Nucleus accumbens (tissue), 56 donors: ENCODE measurements at regions not wholly inside any gene's neighbourhood (a gene's known extent, or its start where the extent isn't known, plus 50 kb on each side); places are given as distances from the start of the nearest gene placed in this dataset.

ENCODE experiments used
- DNase-seq, 56 donors: peaks; one replicate each; lab custom pipeline; 2025; lab: John Stamatoyannopoulos, UW

- DNase-seq = no peak
Observed at GRCh38 chr9:115989831-115990230, 163.8 kb upstream of the PAPPA start.

DNA sequence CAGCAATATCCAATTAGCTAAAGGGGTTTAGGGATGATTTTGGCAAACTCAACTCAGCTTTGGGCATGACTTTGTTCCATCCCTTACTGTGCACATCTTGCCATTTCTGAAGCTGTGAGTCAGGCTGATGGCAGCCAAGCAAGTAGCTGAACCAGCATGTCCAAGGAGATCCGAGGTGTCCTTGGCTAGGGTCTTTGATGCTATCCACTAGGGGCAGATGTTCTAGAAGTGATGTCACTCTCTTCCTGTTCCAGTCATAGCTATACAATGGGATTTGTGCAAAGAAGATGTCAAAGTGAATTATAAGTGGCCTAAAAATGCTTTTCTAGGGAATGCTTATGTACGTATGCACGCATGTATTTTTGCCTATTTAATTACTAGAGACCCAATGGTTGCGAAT is 160.8 kb upstream of the PAPPA start:
- no peak for DNase-seq

- DNase-seq = no peak
Observed at GRCh38 chr9:115997923-115998322, 155.7 kb upstream of the PAPPA start.

- no peak for DNase-seq
Observed at GRCh38 chr9:115998666-115999065, 154.9 kb upstream of the PAPPA start.

- DNase-seq = no peak
Observed at GRCh38 chr9:115999498-115999897, 154.1 kb upstream of the PAPPA start.

- no peak for DNase-seq
Observed at GRCh38 chr9:116000748-116001329, 152.8 kb upstream of the PAPPA start.

GRCh38 chr9:116002181-116002580 is 151.4 kb upstream of the PAPPA start:
- DNase-seq = no peak

DNA sequence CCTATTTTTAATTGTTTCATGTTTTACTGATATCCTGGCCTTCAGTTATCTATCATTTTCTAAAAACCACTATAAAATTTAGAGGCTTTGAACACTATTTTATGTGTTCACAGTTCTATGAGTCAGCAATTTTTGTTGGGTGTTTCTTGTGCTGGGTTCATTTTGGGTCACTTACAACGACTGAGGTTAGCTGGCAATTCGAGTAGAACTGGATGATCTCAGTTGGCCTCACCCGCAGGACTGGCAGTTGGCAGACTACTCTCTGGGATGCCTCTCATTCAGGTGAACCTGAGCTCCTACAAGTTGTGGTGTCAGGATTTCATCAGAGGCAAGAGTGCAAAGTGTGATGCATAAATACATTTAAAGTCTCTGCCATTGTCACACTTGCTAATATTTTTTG is 151.0 kb upstream of the PAPPA start:
- no peak for DNase-seq

DNA sequence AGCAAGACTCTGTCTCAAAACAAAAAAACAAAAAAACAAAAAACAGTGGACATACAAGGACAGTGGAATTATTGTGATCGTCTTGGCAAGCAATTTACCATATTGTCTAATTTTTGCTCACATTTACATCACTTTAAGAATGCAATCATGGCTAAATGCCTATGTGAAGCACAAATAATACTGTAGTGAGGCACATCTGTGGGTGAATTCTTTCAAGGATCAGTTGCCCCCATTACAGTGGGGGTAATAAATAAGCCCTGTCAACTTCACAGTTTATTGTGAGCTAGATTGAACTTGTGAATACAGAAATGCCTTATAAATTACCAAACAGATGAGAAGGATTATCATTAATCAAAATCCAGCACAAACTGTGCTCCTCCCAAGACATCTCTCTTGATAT is 150.2 kb upstream of the PAPPA start:
- no peak for DNase-seq

GRCh38 chr9:116005205-116005604 is 148.4 kb upstream of the PAPPA start:
- no peak for DNase-seq

DNA sequence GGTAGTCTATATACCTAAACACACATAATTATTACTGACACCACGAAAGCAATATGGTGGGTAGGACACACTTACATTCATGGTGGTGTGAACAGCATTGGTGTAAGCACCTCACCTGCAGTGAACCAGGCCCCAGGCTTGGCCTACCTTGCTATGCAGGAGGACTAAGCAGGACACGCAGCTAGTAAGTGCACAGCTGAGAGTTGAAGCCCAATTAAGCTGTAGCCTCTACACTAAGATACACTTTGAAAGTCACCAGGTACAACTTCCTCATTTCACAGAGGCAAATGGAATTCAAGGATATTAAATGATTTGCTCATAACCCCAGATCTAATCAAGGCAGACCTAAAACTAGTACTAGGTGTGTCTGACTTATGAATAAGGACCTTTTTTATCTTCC is 145.8 kb upstream of the PAPPA start:
- no peak for DNase-seq

- no peak for DNase-seq
Observed at GRCh38 chr9:116008278-116008677, 145.3 kb upstream of the PAPPA start.

GRCh38 chr9:116009420-116009819 is 144.2 kb upstream of the PAPPA start:
- DNase-seq = no peak

DNA sequence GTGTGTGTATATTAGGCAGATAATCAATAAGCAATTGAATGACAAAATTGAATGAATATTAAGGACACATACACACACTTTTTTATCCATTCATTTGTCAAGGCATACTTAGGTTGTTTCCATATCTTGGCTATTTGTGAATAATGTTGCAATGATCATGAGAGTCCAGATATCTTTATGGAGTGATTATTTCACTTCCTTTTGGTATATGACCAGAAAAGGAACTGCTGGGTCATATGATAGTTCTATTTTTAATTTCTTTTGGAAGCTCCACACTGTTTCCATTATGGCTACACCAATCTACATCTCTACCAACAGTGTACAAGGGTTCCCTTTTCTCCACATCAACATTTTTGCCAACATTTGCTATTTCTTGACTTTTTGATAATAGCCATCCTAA is 137.7 kb upstream of the PAPPA start:
- no peak for DNase-seq

DNA sequence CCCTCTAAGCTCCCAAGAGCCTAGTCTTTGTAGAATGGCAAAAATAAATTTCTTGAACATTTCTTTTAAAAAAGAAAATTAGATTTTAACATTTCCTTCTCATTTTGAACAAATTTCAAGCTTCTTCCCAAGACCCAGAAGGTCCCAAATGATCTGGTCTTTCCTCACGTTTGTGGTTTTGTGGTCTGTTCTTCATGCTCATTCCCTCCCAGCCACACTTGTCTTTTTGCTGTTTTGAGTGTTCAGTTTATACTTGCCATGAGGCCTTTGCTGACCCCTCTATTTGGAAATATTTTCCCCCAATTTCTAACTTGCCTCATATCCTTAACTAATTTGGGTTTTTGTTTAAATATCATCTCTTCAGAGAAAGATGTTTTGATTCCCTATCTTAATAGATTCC is 133.4 kb upstream of the PAPPA start:
- no peak for DNase-seq

- no peak for DNase-seq
Observed at GRCh38 chr9:116020801-116021200, 132.8 kb upstream of the PAPPA start.

DNA sequence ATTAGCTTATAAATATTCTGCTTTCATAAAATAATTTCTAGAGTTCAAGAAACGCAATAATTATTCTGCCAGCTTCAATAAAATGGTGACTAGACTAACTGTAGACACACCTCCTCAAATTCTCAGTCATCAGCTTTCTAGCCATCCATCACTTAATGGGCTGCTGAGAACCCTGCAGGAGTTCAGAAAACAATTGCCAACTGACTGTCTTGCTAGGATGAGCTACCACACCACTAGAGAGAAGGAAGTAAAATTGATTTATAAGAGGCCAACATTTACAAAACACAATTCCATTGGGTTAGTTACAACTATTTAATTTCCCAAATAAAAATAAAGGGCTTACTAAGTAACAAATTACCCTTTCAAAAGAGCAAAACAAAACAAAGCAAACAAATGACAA is 126.5 kb upstream of the PAPPA start:
- DNase-seq = no peak

DNA sequence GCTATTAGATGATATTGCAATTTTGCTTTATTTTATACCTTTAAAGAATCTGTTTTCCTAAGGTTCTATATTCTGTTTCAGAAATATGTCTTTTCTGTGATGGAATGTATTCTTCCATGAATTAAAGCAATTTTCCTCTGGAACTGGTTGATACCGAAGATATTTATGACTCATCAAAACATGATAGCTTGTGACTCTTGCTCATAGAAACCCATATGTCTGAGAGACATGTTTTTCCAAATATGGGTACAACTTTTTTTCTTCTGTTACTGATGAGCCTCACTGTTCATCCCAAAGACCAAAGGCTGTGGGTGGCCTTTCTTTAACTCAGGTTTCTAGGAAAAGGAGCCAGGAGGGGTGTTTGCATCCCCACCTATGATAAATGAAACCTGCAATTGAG is 126.1 kb upstream of the PAPPA start:
- no peak for DNase-seq

DNA sequence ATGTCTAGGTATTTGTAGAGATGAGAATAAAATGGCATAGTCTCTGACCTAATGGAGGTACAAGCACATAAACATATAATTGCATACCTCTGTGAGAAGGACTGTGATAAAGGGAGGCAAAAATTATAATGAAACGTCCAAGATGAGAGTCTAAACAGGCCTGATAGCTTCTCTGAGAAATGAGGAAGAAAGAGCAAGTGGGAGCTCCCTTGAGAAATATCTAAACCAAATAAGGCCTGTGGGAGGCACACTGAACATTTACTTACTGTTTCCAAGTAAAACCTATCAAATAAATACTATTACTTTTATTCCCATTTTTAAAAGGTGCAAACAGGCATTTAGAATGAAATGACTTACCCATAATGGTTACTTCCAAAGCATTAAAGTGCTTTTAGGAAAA is 125.6 kb upstream of the PAPPA start:
- no peak for DNase-seq

DNA sequence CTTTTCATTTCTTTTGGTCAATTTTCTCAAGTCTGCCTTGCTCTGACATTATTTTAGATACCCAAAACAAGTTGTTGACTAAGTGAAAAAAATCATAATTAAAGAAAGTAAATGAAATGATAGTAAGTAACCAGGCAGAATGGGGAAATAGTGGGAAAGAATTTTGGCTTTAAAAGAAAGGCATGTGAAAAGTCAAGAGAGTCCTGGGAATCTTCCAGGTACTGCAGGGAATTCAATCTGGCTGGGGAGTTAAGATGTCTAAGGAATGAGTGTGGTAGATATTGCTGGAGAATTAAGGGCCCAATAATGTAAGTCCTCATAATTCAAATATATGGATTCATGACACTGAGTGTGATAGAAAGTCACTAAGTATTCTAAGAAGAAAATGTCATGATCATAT is 123.1 kb upstream of the PAPPA start:
- no peak for DNase-seq

DNA sequence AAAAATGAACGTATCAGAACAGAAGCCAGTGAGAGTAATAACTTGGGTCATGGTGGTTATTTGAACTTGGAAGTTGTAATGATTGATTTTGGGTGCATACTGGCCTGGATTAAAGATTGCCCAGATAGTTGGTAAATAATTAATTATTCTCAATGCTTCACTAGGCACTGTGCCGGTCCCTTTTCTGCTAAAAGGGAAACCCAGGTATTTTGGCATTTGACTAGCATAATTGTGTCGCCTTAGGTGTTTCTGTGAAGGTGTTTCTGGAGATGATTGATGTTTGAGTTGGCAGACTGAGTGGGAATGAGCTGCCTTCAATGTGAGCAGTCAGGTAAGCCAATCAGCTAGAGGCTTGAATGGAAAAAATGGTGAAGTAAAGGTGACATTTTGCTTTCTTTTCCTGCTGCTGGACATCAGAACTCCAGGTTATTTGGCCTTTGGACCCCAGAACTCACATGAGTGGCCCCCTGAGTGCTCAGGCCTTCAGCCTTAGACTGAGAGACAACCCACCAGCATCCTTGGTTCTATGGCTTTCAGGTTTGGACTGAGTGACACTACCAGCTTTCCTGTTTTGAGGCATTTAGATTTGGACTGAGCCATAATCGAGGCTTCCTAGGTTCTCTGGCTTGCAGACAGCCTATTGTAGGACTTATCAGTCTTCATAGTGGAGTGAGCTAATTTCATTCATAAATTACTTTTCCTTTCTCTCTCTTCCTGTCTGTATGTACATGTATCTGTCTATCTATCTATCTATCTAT is 120.7 kb upstream of the PAPPA start:
- DNase-seq = no peak

- no peak for DNase-seq
Observed at GRCh38 chr9:116039312-116039711, 114.3 kb upstream of the PAPPA start.

DNA sequence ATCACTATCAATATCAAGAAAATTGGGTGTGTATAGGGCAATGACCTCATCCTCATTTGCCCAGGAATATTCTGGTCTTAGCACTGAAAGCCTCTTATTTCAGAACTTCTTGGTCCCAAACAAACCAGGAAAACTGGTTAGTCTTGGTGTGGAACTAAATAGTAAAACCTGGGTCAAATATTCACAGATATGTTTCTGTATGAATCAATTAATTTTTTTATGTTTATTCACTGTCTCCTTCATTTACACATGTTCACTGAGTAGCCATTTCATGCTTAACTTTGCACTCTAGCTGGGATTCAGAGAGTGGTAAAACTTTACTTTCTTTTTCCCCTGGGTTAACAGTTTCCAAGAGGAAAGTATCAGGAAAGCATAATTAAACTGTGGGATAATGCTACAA is 113.7 kb upstream of the PAPPA start:
- DNase-seq = no peak
